MCF 10A (cell line): ENCODE measurements at regions not wholly inside any gene's neighbourhood (a gene's known extent, or its start where the extent isn't known, plus 50 kb on each side); places are given as distances from the start of the nearest gene placed in this dataset.

Source experiments
- BruUV-seq: library from RNA; stranded (reverse); fragments of 400-500 nt; replicated peaks from 2 replicates; lab custom pipeline; 2021; lab: Mats Ljungman, UMichigan
- CTCF ChIA-PET: fragments of 300-600 bp; sonication (Branson Sonifier 250); formaldehyde crosslinking; extraction: SDS; loops from one replicate; lab custom pipeline; 2021; ENCODE audit warnings: antibody characterized with exemption, inconsistent platforms; lab: Yijun Ruan, JAX
- POLR2A ChIA-PET: fragments of 300-600, 350-650 bp; sonication (Branson Sonifier 250); formaldehyde crosslinking; extraction: SDS; loops from one replicate; lab custom pipeline; 2020; ENCODE audit warnings: antibody characterized with exemption, inconsistent platforms; lab: Yijun Ruan, JAX
- DNase-seq: peaks from one replicate; pipeline ENCODE4 v3.0.0-alpha.2; 2018; ENCODE audit not compliant: unreplicated experiment
- H3K27ac Mint-ChIP-seq: one replicate; pipeline ENCODE4 v1.8.0; 2022; ENCODE audit warnings: mild to moderate bottlenecking, low read depth, mixed read lengths; ENCODE audit not compliant: unreplicated experiment
- H3K27me3 Mint-ChIP-seq: one replicate; pipeline ENCODE4 v1.8.0; 2022; ENCODE audit warnings: mixed read lengths; ENCODE audit not compliant: insufficient read depth, unreplicated experiment
- H3K36me3 Mint-ChIP-seq: one replicate; pipeline ENCODE4 v1.8.0; 2022; ENCODE audit warnings: mild to moderate bottlenecking, moderate library complexity, mixed read lengths; ENCODE audit not compliant: insufficient read depth, unreplicated experiment
- H3K4me1 Mint-ChIP-seq: one replicate; pipeline ENCODE4 v1.8.0; 2022; ENCODE audit warnings: mixed read lengths; ENCODE audit not compliant: insufficient read depth, unreplicated experiment
- H3K4me3 Mint-ChIP-seq: one replicate; pipeline ENCODE4 v1.8.0; 2022; ENCODE audit warnings: mild to moderate bottlenecking, moderate library complexity, mixed read lengths; ENCODE audit not compliant: unreplicated experiment
- H3K9me3 Mint-ChIP-seq: one replicate; pipeline ENCODE4 v1.8.0; 2022; ENCODE audit warnings: mixed read lengths; ENCODE audit not compliant: unreplicated experiment
- intact Hi-C: fragments of 100-400 bp; cut with micrococcal nuclease; formaldehyde crosslinking; loops from 2 replicates; pipeline ENCODE4 v1.14.1; 2022
- TF ChIP-seq, protein P1 (sequence below): fragments of 200-600 bp; IDR thresholded peaks from one replicate; pipeline ENCODE4 v1.8.0; 2022; ENCODE audit warnings: antibody characterized with exemption, mild to moderate bottlenecking; ENCODE audit not compliant: unreplicated experiment

GRCh38 chr18:65628390-65628789 is 122.4 kb upstream of the CDH7 start:
- ChIA-PET POLR2A (interaction anchor here (1.3 kb wide), 1 partner anchor 9 kb away, joined by 4 read pairs; no protein-coding TSS in a partner anchor), CTCF (no interaction called here)
- no peak overlapping the region for H3K27ac Mint-ChIP-seq
- no peaks in the 10 kb centered on the region for H3K4me1 Mint-ChIP-seq
- H3K27me3 Mint-ChIP-seq = no peaks in the 10 kb centered on the region
- no peaks in the 10 kb centered on the region for H3K36me3 Mint-ChIP-seq
- DNase-seq = no peak
- no peak overlapping the region for H3K4me3 Mint-ChIP-seq
- BruUV-seq = no TSS peak
- TF ChIP-seq, protein P1, sequence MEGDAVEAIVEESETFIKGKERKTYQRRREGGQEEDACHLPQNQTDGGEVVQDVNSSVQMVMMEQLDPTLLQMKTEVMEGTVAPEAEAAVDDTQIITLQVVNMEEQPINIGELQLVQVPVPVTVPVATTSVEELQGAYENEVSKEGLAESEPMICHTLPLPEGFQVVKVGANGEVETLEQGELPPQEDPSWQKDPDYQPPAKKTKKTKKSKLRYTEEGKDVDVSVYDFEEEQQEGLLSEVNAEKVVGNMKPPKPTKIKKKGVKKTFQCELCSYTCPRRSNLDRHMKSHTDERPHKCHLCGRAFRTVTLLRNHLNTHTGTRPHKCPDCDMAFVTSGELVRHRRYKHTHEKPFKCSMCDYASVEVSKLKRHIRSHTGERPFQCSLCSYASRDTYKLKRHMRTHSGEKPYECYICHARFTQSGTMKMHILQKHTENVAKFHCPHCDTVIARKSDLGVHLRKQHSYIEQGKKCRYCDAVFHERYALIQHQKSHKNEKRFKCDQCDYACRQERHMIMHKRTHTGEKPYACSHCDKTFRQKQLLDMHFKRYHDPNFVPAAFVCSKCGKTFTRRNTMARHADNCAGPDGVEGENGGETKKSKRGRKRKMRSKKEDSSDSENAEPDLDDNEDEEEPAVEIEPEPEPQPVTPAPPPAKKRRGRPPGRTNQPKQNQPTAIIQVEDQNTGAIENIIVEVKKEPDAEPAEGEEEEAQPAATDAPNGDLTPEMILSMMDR = no peak
- intact Hi-C loops = no loop called here
- H3K9me3 Mint-ChIP-seq = no peaks in the 10 kb centered on the region

DNA sequence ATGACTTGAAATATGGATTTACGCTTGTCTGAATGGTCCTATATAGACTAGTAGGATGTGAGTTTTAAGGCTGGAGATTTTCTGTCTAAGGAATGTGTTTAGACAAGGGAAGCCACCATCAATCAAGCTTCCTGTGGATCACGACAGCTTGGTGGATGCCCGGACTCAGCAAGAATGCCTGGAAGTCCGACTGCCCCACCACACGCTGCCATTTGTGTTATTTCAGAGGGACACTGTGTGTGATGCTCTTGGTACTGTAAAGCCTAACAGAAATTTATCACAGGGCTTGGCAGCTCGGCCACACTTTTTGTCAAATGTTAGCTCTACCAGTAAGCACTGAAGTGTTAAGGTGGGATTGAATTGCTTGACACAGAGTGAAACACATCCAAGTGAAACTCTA is 127.1 kb upstream of the CDH7 start:
- Mint-ChIP-seq H3K4me3 (no peak overlapping the region), H3K27ac (no peak overlapping the region), H3K4me1 (no peaks in the 10 kb centered on the region), H3K9me3 (no peaks in the 10 kb centered on the region), H3K36me3 (no peaks in the 10 kb centered on the region), H3K27me3 (peaks cover 25% of the 10 kb centered on the region)
- TF ChIP-seq, protein P1 = no peak
- intact Hi-C loops = no loop called here
- CTCF ChIA-PET = no interaction called here
- no peak for DNase-seq
- POLR2A ChIA-PET = no interaction called here
- BruUV-seq = no TSS peak

DNA sequence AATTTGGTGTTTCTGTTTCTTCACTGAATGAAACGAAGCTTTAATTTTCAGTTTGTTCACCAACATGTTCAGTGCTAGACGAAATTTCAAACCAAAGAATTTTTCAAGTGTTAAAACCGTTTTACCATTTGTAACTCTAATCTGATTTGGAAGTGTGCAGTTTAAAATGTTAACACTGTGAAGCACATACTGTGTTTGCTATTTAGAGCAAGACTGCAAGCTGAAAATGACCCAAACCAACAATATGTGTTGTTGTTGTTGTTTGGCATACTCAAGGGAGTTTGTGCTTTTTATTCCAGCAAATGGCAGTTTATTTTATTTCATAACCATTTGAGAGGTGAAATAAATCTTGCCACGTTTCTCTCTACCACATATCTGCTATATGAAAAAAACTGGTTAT is 128.4 kb upstream of the CDH7 start:
- TF ChIP-seq, protein P1 = no peak
- Mint-ChIP-seq H3K27ac (no peak overlapping the region), H3K36me3 (no peaks in the 10 kb centered on the region), H3K27me3 (peaks cover 37% of the 10 kb centered on the region), H3K4me3 (no peak overlapping the region), H3K4me1 (no peaks in the 10 kb centered on the region), H3K9me3 (peaks cover 7% of the 10 kb centered on the region)
- BruUV-seq = no TSS peak
- DNase-seq = no peak
- ChIA-PET POLR2A (no interaction called here), CTCF (no interaction called here)
- intact Hi-C loops = no loop called here

GRCh38 chr18:65620076-65620696 is 130.6 kb upstream of the CDH7 start:
- Mint-ChIP-seq H3K27me3 (peaks cover 48% of the 10 kb centered on the region), H3K4me1 (no peaks in the 10 kb centered on the region), H3K27ac (no peak overlapping the region), H3K4me3 (no peak overlapping the region), H3K9me3 (peaks cover 7% of the 10 kb centered on the region), H3K36me3 (no peaks in the 10 kb centered on the region)
- DNase-seq = no peak
- TF ChIP-seq, protein P1 = no peak
- CTCF ChIA-PET = interaction anchor here (0.6 kb wide), 1 partner anchor 78 kb away, joined by 3 read pairs; no protein-coding TSS in a partner anchor
- POLR2A ChIA-PET = no interaction called here
- intact Hi-C loops = no loop called here
- BruUV-seq = no TSS peak
